ENCODE measurements at regions not wholly inside any gene's neighbourhood (a gene's known extent, or its start where the extent isn't known, plus 50 kb on each side); places are given as distances from the start of the nearest gene placed in this dataset.
"Not testable (repeated sequence)": the region's sequence is repeated elsewhere in the genome, so short reads cannot be mapped to it uniquely, and the experiment has no call there.

- peak; percentile 84 for DNase-seq (ENCODE audit: low read depth, low spot score)
- in situ Hi-C loops (cut with HindIII; ENCODE audit: low sequenced_read_pairs): no loop called here
- no peak overlapping the region for H3K4me3 ChIP-seq (ENCODE audit: low read depth, low read length)
- peak; percentile 36 for TF ChIP-seq CTCF (IDR thresholded peaks at IDR 0.05; ENCODE audit: low read depth, low read length)
These were observed 858.5 kb downstream of the KCNMA1 start for GRCh38 chr10:76778914-76779795.

GRCh38 chr10:76774987-76775603 lies 862.5 kb downstream of the KCNMA1 start:
- in situ Hi-C loops (cut with HindIII; ENCODE audit: low sequenced_read_pairs): no loop called here
- no peak overlapping the region for H3K4me3 ChIP-seq (ENCODE audit: low read depth, low read length)
- DNase-seq (ENCODE audit: low read depth, low spot score): no peak
- TF ChIP-seq CTCF (IDR thresholded peaks at IDR 0.05; ENCODE audit: low read depth, low read length): no peak

GRCh38 chr10:76769582-76769981 lies 868.0 kb downstream of the KCNMA1 start:
- in situ Hi-C loops (cut with HindIII; ENCODE audit: low sequenced_read_pairs): no loop called here
- DNase-seq (ENCODE audit: low read depth, low spot score): no peak
- no peak for TF ChIP-seq CTCF (IDR thresholded peaks at IDR 0.05; ENCODE audit: low read depth, low read length)
- H3K4me3 ChIP-seq (ENCODE audit: low read depth, low read length): no peak overlapping the region

GRCh38 chr10:76769161-76769560 lies 868.4 kb downstream of the KCNMA1 start:
- no peak for DNase-seq (ENCODE audit: low read depth, low spot score)
- in situ Hi-C loops (cut with HindIII; ENCODE audit: low sequenced_read_pairs): no loop called here
- no peak for TF ChIP-seq CTCF (IDR thresholded peaks at IDR 0.05; ENCODE audit: low read depth, low read length)
- no peak overlapping the region for H3K4me3 ChIP-seq (ENCODE audit: low read depth, low read length)

GRCh38 chr10:76766682-76767081 lies 870.9 kb downstream of the KCNMA1 start:
- no peak overlapping the region for H3K4me3 ChIP-seq (ENCODE audit: low read depth, low read length)
- in situ Hi-C loops (cut with HindIII; ENCODE audit: low sequenced_read_pairs): no loop called here
- TF ChIP-seq CTCF (IDR thresholded peaks at IDR 0.05; ENCODE audit: low read depth, low read length): no peak
- DNase-seq (ENCODE audit: low read depth, low spot score): no peak

GRCh38 chr10:76764921-76765320 lies 872.7 kb downstream of the KCNMA1 start:
- H3K4me3 ChIP-seq (ENCODE audit: low read depth, low read length); DNase-seq (ENCODE audit: low read depth, low spot score); in situ Hi-C loops (cut with HindIII; ENCODE audit: low sequenced_read_pairs): not testable (repeated sequence)

GRCh38 chr10:76764177-76764576 lies 873.4 kb downstream of the KCNMA1 start:
- TF ChIP-seq CTCF (IDR thresholded peaks at IDR 0.05; ENCODE audit: low read depth, low read length): no peak
- DNase-seq (ENCODE audit: low read depth, low spot score): no peak
- H3K4me3 ChIP-seq (ENCODE audit: low read depth, low read length): no peak overlapping the region
- in situ Hi-C loops (cut with HindIII; ENCODE audit: low sequenced_read_pairs): no loop called here

All from astrocyte of the spinal cord (primary cell).